ENCODE measurements at regions not wholly inside any gene's neighbourhood (a gene's known extent, or its start where the extent isn't known, plus 50 kb on each side); places are given as distances from the start of the nearest gene placed in this dataset.
"Not testable (repeated sequence)": the region's sequence is repeated elsewhere in the genome, so short reads cannot be mapped to it uniquely, and the experiment has no call there.

- Histone ChIP-seq H3K27ac (ENCODE audit: low read depth, low read length) (no peak overlapping the region), H3K9ac (ENCODE audit: low read length in 5 of 5) (no peak overlapping the region), H3K4me3 (ENCODE audit: low read depth in 1 of 5, low read length in 5 of 5) (no peak overlapping the region), H3K27me3 (ENCODE audit: control insufficient read depth in 5 of 5, insufficient read depth in 4 of 5, low read length in 5 of 5) (peaks cover 0 to 6% (median 0%) of the 10 kb centered on the region in 5 donors), H3K9me3 (ENCODE audit: control insufficient read depth in 5 of 5, low read length in 5 of 5) (no peaks in the 10 kb centered on the region), H3K4me1 (ENCODE audit: control insufficient read depth in 5 of 5, insufficient read depth in 5 of 5, low read length in 5 of 5) (peaks cover 0 to 8% (median 0%) of the 10 kb centered on the region in 5 donors), H3K36me3 (ENCODE audit: control insufficient read depth in 5 of 5, insufficient read depth in 5 of 5, low read length in 5 of 5) (no peaks in the 10 kb centered on the region)
These were observed 100.1 kb downstream of the DDX1 start for GRCh38 chr2:15691586-15692310.

GRCh38 chr2:15692551-15693377 lies 101.1 kb downstream of the DDX1 start:
- H3K9me3 ChIP-seq (ENCODE audit: control insufficient read depth in 5 of 5, low read length in 5 of 5), result no peaks in the 10 kb centered on the region
- peaks cover 0 to 8% (median 0%) of the 10 kb centered on the region in 5 donors for H3K4me1 ChIP-seq (ENCODE audit: control insufficient read depth in 5 of 5, insufficient read depth in 5 of 5, low read length in 5 of 5)
- no peak overlapping the region for H3K27ac ChIP-seq (ENCODE audit: low read depth, low read length)
- no peak overlapping the region for H3K9ac ChIP-seq (ENCODE audit: low read length in 5 of 5)
- no peak overlapping the region for H3K4me3 ChIP-seq (ENCODE audit: low read depth in 1 of 5, low read length in 5 of 5)
- H3K27me3 ChIP-seq (ENCODE audit: control insufficient read depth in 5 of 5, insufficient read depth in 4 of 5, low read length in 5 of 5), result peaks cover 0 to 6% (median 0%) of the 10 kb centered on the region in 5 donors
- no peaks in the 10 kb centered on the region for H3K36me3 ChIP-seq (ENCODE audit: control insufficient read depth in 5 of 5, insufficient read depth in 5 of 5, low read length in 5 of 5)

DNA sequence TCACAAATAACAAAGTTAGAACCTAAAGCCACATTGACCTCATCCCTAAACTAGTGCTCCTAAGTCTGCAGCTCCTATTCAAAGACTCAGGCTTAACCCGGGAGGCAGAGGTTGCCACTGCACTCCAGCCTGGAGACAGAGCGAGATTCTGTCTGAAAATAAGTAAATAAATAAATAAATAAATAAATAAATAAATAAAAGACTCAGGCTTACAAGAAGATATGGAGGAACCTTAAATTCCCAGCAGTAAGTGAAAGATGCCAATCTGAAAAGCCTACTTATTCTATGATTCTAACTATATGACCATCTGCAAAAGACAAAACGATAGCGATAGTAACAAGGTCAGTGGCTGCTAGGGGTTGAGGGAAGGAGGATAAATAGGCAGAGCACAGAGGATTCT lies 101.7 kb downstream of the DDX1 start:
- Histone ChIP-seq H3K36me3 (ENCODE audit: control insufficient read depth in 5 of 5, insufficient read depth in 5 of 5, low read length in 5 of 5) (no peaks in the 10 kb centered on the region), H3K27me3 (ENCODE audit: control insufficient read depth in 5 of 5, insufficient read depth in 4 of 5, low read length in 5 of 5) (peaks cover 0 to 6% (median 0%) of the 10 kb centered on the region in 5 donors), H3K27ac (ENCODE audit: low read depth, low read length) (no peak overlapping the region), H3K4me3 (ENCODE audit: low read depth in 1 of 5, low read length in 5 of 5) (no peak overlapping the region), H3K4me1 (ENCODE audit: control insufficient read depth in 5 of 5, insufficient read depth in 5 of 5, low read length in 5 of 5) (peaks cover 0 to 8% (median 0%) of the 10 kb centered on the region in 5 donors), H3K9me3 (ENCODE audit: control insufficient read depth in 5 of 5, low read length in 5 of 5) (no peaks in the 10 kb centered on the region), H3K9ac (ENCODE audit: low read length in 5 of 5) (no peak overlapping the region)

- Histone ChIP-seq H3K4me1 (ENCODE audit: control insufficient read depth in 5 of 5, insufficient read depth in 5 of 5, low read length in 5 of 5) (peaks cover 0 to 8% (median 0%) of the 10 kb centered on the region in 5 donors), H3K27me3 (ENCODE audit: control insufficient read depth in 5 of 5, insufficient read depth in 4 of 5, low read length in 5 of 5) (peaks cover 0 to 5% (median 0%) of the 10 kb centered on the region in 5 donors), H3K27ac (ENCODE audit: low read depth, low read length) (no peak overlapping the region), H3K9ac (ENCODE audit: low read length in 5 of 5) (peak overlapping the region in 1 of 5 donors; percentile 15), H3K36me3 (ENCODE audit: control insufficient read depth in 5 of 5, insufficient read depth in 5 of 5, low read length in 5 of 5) (no peaks in the 10 kb centered on the region), H3K9me3 (ENCODE audit: control insufficient read depth in 5 of 5, low read length in 5 of 5) (no peaks in the 10 kb centered on the region), H3K4me3 (ENCODE audit: low read depth in 1 of 5, low read length in 5 of 5) (no peak overlapping the region)
These were observed 102.4 kb downstream of the DDX1 start for GRCh38 chr2:15693926-15694588.

GRCh38 chr2:15694589-15694986 lies 102.9 kb downstream of the DDX1 start:
- no peak overlapping the region for H3K4me3 ChIP-seq (ENCODE audit: low read depth in 1 of 5, low read length in 5 of 5)
- peaks cover 0 to 1% (median 0%) of the 10 kb centered on the region in 5 donors for H3K27me3 ChIP-seq (ENCODE audit: control insufficient read depth in 5 of 5, insufficient read depth in 4 of 5, low read length in 5 of 5)
- H3K9me3 ChIP-seq (ENCODE audit: control insufficient read depth in 5 of 5, low read length in 5 of 5), result no peaks in the 10 kb centered on the region
- no peaks in the 10 kb centered on the region for H3K36me3 ChIP-seq (ENCODE audit: control insufficient read depth in 5 of 5, insufficient read depth in 5 of 5, low read length in 5 of 5)
- H3K27ac ChIP-seq (ENCODE audit: low read depth, low read length), result no peak overlapping the region
- H3K9ac ChIP-seq (ENCODE audit: low read length in 5 of 5), result no peak overlapping the region
- H3K4me1 ChIP-seq (ENCODE audit: control insufficient read depth in 5 of 5, insufficient read depth in 5 of 5, low read length in 5 of 5), result peaks cover 0 to 8% (median 0%) of the 10 kb centered on the region in 5 donors

- Histone ChIP-seq H3K27me3 (ENCODE audit: control insufficient read depth in 5 of 5, insufficient read depth in 4 of 5, low read length in 5 of 5) (no peaks in the 10 kb centered on the region), H3K36me3 (ENCODE audit: control insufficient read depth in 5 of 5, insufficient read depth in 5 of 5, low read length in 5 of 5) (no peaks in the 10 kb centered on the region), H3K4me1 (ENCODE audit: control insufficient read depth in 5 of 5, insufficient read depth in 5 of 5, low read length in 5 of 5) (peaks cover 0 to 8% (median 3%) of the 10 kb centered on the region in 5 donors), H3K4me3 (ENCODE audit: low read depth in 1 of 5, low read length in 5 of 5) (no peak overlapping the region), H3K9ac (ENCODE audit: low read length in 5 of 5) (no peak overlapping the region), H3K27ac (ENCODE audit: low read depth, low read length) (no peak overlapping the region), H3K9me3 (ENCODE audit: control insufficient read depth in 5 of 5, low read length in 5 of 5) (no peaks in the 10 kb centered on the region)
These were observed 104.1 kb downstream of the DDX1 start for GRCh38 chr2:15695582-15696330.

DNA sequence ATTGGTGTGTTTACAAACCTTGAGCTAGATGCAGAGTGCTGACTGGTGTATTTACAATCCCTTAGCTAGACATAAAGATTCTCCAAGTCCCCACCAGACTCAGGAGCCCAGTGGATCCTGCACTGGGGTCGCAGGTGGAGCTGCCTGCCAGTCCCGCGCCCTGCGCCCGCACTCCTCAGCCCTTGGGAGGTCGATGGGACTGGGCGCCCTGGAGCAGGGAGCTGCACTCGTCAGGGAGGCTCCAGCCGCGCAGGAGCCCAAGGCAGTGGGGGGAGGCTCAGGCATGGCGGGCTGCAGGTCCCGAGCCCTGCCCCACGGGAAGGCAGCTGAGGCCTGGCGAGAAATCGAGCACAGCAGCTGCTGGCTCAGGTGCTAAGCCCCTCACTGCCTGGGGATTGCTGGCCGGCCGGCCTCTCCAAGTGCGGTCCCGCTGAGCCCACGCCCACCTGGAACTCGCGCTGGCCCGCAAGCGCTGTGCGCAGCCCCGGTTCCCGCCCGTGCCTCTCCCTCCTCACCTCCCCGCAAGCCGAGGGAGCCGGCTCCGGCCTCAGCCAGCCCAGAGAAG lies 105.0 kb downstream of the DDX1 start:
- H3K4me3 ChIP-seq (ENCODE audit: low read depth in 1 of 5, low read length in 5 of 5); H3K9me3 ChIP-seq (ENCODE audit: control insufficient read depth in 5 of 5, low read length in 5 of 5); H3K27ac ChIP-seq (ENCODE audit: low read depth, low read length); H3K36me3 ChIP-seq (ENCODE audit: control insufficient read depth in 5 of 5, insufficient read depth in 5 of 5, low read length in 5 of 5); H3K27me3 ChIP-seq (ENCODE audit: control insufficient read depth in 5 of 5, insufficient read depth in 4 of 5, low read length in 5 of 5); H3K9ac ChIP-seq (ENCODE audit: low read length in 5 of 5): not testable (repeated sequence)
- peaks cover 0 to 12% (median 8%) of the 10 kb centered on the region in 5 donors for H3K4me1 ChIP-seq (ENCODE audit: control insufficient read depth in 5 of 5, insufficient read depth in 5 of 5, low read length in 5 of 5)

GRCh38 chr2:15700131-15700530 lies 108.5 kb downstream of the DDX1 start:
- Histone ChIP-seq H3K27ac (ENCODE audit: low read depth, low read length) (no peak overlapping the region), H3K9ac (ENCODE audit: low read length in 5 of 5) (no peak overlapping the region), H3K4me3 (ENCODE audit: low read depth in 1 of 5, low read length in 5 of 5) (no peak overlapping the region), H3K27me3 (ENCODE audit: control insufficient read depth in 5 of 5, insufficient read depth in 4 of 5, low read length in 5 of 5) (no peaks in the 10 kb centered on the region), H3K9me3 (ENCODE audit: control insufficient read depth in 5 of 5, low read length in 5 of 5) (no peaks in the 10 kb centered on the region), H3K4me1 (ENCODE audit: control insufficient read depth in 5 of 5, insufficient read depth in 5 of 5, low read length in 5 of 5) (peaks cover 0 to 31% (median 8%) of the 10 kb centered on the region in 5 donors), H3K36me3 (ENCODE audit: control insufficient read depth in 5 of 5, insufficient read depth in 5 of 5, low read length in 5 of 5) (no peaks in the 10 kb centered on the region)

- Histone ChIP-seq H3K4me3 (ENCODE audit: low read depth in 1 of 5, low read length in 5 of 5) (no peak overlapping the region), H3K36me3 (ENCODE audit: control insufficient read depth in 5 of 5, insufficient read depth in 5 of 5, low read length in 5 of 5) (no peaks in the 10 kb centered on the region), H3K9me3 (ENCODE audit: control insufficient read depth in 5 of 5, low read length in 5 of 5) (no peaks in the 10 kb centered on the region), H3K27me3 (ENCODE audit: control insufficient read depth in 5 of 5, insufficient read depth in 4 of 5, low read length in 5 of 5) (no peaks in the 10 kb centered on the region), H3K9ac (ENCODE audit: low read length in 5 of 5) (no peak overlapping the region), H3K4me1 (ENCODE audit: control insufficient read depth in 5 of 5, insufficient read depth in 5 of 5, low read length in 5 of 5) (peaks cover 0 to 34% (median 8%) of the 10 kb centered on the region in 5 donors), H3K27ac (ENCODE audit: low read depth, low read length) (no peak overlapping the region)
These were observed 109.1 kb downstream of the DDX1 start for GRCh38 chr2:15700599-15701340.

Measured in subcutaneous abdominal adipose tissue (tissue), 5 donors.